H1 (cell line): ENCODE measurements at regions not wholly inside any gene's neighbourhood (a gene's known extent, or its start where the extent isn't known, plus 50 kb on each side); places are given as distances from the start of the nearest gene placed in this dataset.

Source experiments
- CTCF ChIA-PET: fragments of 300-600 bp; sonication (Branson Sonifier 250); formaldehyde crosslinking; loops from one replicate; lab custom pipeline; 2021; ENCODE audit not compliant: partially characterized antibody; lab: Charles Lee
- POLR2A ChIA-PET: fragments of 300-600 bp; sonication (Branson Sonifier 250); formaldehyde crosslinking; loops from one replicate; lab custom pipeline; 2021; ENCODE audit warnings: inconsistent platforms; ENCODE audit not compliant: partially characterized antibody; lab: Charles Lee
- DNase-seq, 2 experiments: peaks; one replicate each; pipeline versions ENCODE4 v3.0.0 to v3.0.0-alpha.2; 2010 to 2022; ENCODE audit warnings: low spot score in 2 of 2, low read depth in 1 of 2, mixed read lengths in 1 of 2
- FAIRE-seq: peaks from 2 replicates; lab custom pipeline; 2011; peaks lifted over from hg19 to GRCh38; lab: Jason Lieb, UNC
- H2AFZ ChIP-seq: 2 replicates; pipeline ENCODE4 v1.8.1; 2012; ENCODE audit warnings: low read length, inconsistent platforms
- H2AK5ac ChIP-seq: 2 replicates; pipeline ENCODE4 v1.6.1; 2013; ENCODE audit warnings: low read depth, low read length
- H2BK120ac ChIP-seq: replicated peaks from 2 replicates; pipeline ENCODE3; 2013; ENCODE audit warnings: low read depth, low read length, inconsistent platforms
- H2BK12ac ChIP-seq: 2 replicates; pipeline ENCODE4 v1.6.1; 2013; ENCODE audit warnings: low read depth, low read length
- H2BK15ac ChIP-seq: 2 replicates; pipeline ENCODE4 v1.6.1; 2013; ENCODE audit warnings: low read length
- H2BK20ac ChIP-seq: 2 replicates; pipeline ENCODE4 v1.6.1; 2013; ENCODE audit warnings: low read length
- H2BK5ac ChIP-seq: 2 replicates; pipeline ENCODE4 v1.6.1; 2013; ENCODE audit warnings: low read depth, low read length
- H3K14ac ChIP-seq: 2 replicates; pipeline ENCODE4 v1.6.1; 2013; ENCODE audit warnings: inconsistent platforms; ENCODE audit not compliant: insufficient read length
- H3K18ac ChIP-seq: 2 replicates; pipeline ENCODE4 v1.6.1; 2013; ENCODE audit warnings: low read length; ENCODE audit errors: extremely low read depth
- H3K23ac ChIP-seq: 2 replicates; pipeline ENCODE4 v1.6.1; 2013; ENCODE audit warnings: inconsistent platforms; ENCODE audit not compliant: insufficient read length
- H3K23me2 ChIP-seq: 2 replicates; pipeline ENCODE4 v1.6.1; 2013; ENCODE audit warnings: low read depth, low read length
- H3K27ac ChIP-seq: 2 replicates; pipeline ENCODE4 v1.6.1; 2011; ENCODE audit warnings: low read depth, low read length, inconsistent platforms
- H3K27me3 ChIP-seq, 4 experiments: replicated peaks in 1 of 4; 1 replicate in 1 of 4; 2 replicates in 3 of 4; pipeline versions ENCODE4 v1.6.1 to v1.8.1; 2011 to 2013; ENCODE audit warnings: low read length in 3 of 4, mild to moderate bottlenecking in 3 of 4, inconsistent platforms in 2 of 4, mixed read lengths in 2 of 4, moderate library complexity in 1 of 4; ENCODE audit not compliant: control insufficient read depth in 3 of 4, insufficient read depth in 3 of 4; ENCODE audit errors: extremely low read depth in 1 of 4
- H3K36me3 ChIP-seq, 4 experiments: 2 replicates each; pipeline versions ENCODE4 v1.6.1 to v1.8.1; 2011 to 2013; ENCODE audit warnings: mild to moderate bottlenecking in 4 of 4, low read length in 3 of 4, moderate library complexity in 2 of 4, control low read depth in 1 of 4, inconsistent platforms in 1 of 4; ENCODE audit not compliant: insufficient read depth in 4 of 4, control insufficient read depth in 2 of 4
- H3K4ac ChIP-seq: replicated peaks from 2 replicates; pipeline ENCODE3; 2013; ENCODE audit warnings: low read length, low read depth, mixed read lengths, inconsistent platforms; ENCODE audit not compliant: insufficient read length
- H3K4me1 ChIP-seq, 4 experiments: replicated peaks in 1 of 4; 1 replicate in 1 of 4; 2 replicates in 3 of 4; pipeline versions ENCODE4 v1.6.1 to v1.8.1; 2011 to 2013; ENCODE audit warnings: low read length in 3 of 4, inconsistent platforms in 2 of 4, mixed read lengths in 1 of 4; ENCODE audit not compliant: insufficient read depth in 4 of 4, control insufficient read depth in 3 of 4
- H3K4me2 ChIP-seq, 2 experiments: 2 replicates each; pipeline versions ENCODE4 v1.6.1 to v1.8.1; 2011 to 2013; ENCODE audit warnings: low read depth in 2 of 2, low read length in 2 of 2, control low read depth in 1 of 2, inconsistent platforms in 1 of 2, mild to moderate bottlenecking in 1 of 2; ENCODE audit not compliant: insufficient read depth in 1 of 2
- H3K4me3 ChIP-seq, 4 experiments: fragments of 200-600, 300-600 bp in 1 of 4; sonication (generic), shearing (Covaris generic), sonication (Bioruptor Twin) in 1 of 4; 2 replicates each; pipeline versions ENCODE4 v1.5.1 to v1.8.1; 2011 to 2016; ENCODE audit warnings: low read length in 4 of 4, low read depth in 3 of 4, control low read depth in 2 of 4, inconsistent platforms in 2 of 4, mild to moderate bottlenecking in 2 of 4, mixed read lengths in 1 of 4, moderate library complexity in 1 of 4; ENCODE audit not compliant: insufficient read depth in 2 of 4; ENCODE audit errors: extremely low read depth in 1 of 4
- H3K56ac ChIP-seq: replicated peaks from 2 replicates; pipeline ENCODE3; 2013; ENCODE audit warnings: low read depth, mild to moderate bottlenecking, mixed read lengths, low read length, inconsistent platforms; ENCODE audit not compliant: insufficient read length
- H3K79me1 ChIP-seq: 2 replicates; pipeline ENCODE4 v1.6.1; 2013; ENCODE audit warnings: low read depth, low read length, control low read depth
- H3K79me2 ChIP-seq, 2 experiments: 2 replicates each; pipeline versions ENCODE4 v1.6.1 to v1.8.1; 2012 to 2013; ENCODE audit warnings: low read length in 2 of 2, mild to moderate bottlenecking in 2 of 2, inconsistent platforms in 1 of 2; ENCODE audit not compliant: insufficient read depth in 2 of 2, control insufficient read depth in 1 of 2
- H3K9ac ChIP-seq, 4 experiments: replicated peaks in 1 of 4; 1 replicate in 1 of 4; 2 replicates in 3 of 4; pipeline versions ENCODE4 v1.6.1 to v1.8.1; 2011 to 2013; ENCODE audit warnings: low read depth in 3 of 4, low read length in 3 of 4, control low read depth in 2 of 4, mild to moderate bottlenecking in 2 of 4, moderate library complexity in 2 of 4, inconsistent platforms in 1 of 4; ENCODE audit errors: extremely low read depth in 1 of 4
- H3K9me3 ChIP-seq, 2 experiments: 2 replicates each; pipeline versions ENCODE4 v1.6.1 to v1.8.1; 2012 to 2013; ENCODE audit warnings: mild to moderate bottlenecking in 2 of 2, moderate library complexity in 2 of 2, control low read depth in 1 of 2, inconsistent platforms in 1 of 2, low read depth in 1 of 2, low read length in 1 of 2, mixed read lengths in 1 of 2; ENCODE audit not compliant: insufficient read depth in 2 of 2
- H4K20me1 ChIP-seq, 2 experiments: replicated peaks in 1 of 2; 2 replicates each; pipeline versions ENCODE3 to v1.8.1; 2011 to 2013; ENCODE audit warnings: inconsistent platforms in 2 of 2, low read length in 2 of 2, mild to moderate bottlenecking in 1 of 2; ENCODE audit not compliant: insufficient read depth in 2 of 2, control insufficient read depth in 1 of 2
- H4K5ac ChIP-seq: 2 replicates; pipeline ENCODE4 v1.6.1; 2013; ENCODE audit warnings: low read length, low read depth, mixed read lengths, inconsistent platforms; ENCODE audit not compliant: insufficient read length
- H4K8ac ChIP-seq: 2 replicates; pipeline ENCODE4 v1.8.0; 2013; ENCODE audit warnings: mild to moderate bottlenecking, moderate library complexity, low read length, inconsistent platforms; ENCODE audit not compliant: insufficient read depth; ENCODE audit errors: extremely low read depth
- H4K91ac ChIP-seq: replicated peaks from 2 replicates; pipeline ENCODE3; 2013; ENCODE audit warnings: low read length, mixed read lengths, inconsistent platforms; ENCODE audit not compliant: insufficient read length
- CBX5 ChIP-seq: fragments of 300-800, 300-1000 bp; sonication (generic); IDR thresholded peaks from 2 replicates; pipeline ENCODE4 v1.7.1; 2016; ENCODE audit warnings: antibody characterized with exemption, low read length, low read depth
- HDAC6 ChIP-seq: IDR thresholded peaks from one replicate; pipeline ENCODE4 v1.7.1; 2012; ENCODE audit warnings: low read depth, mild to moderate bottlenecking, inconsistent platforms, low read length, moderate library complexity
- JUN ChIP-seq: IDR thresholded peaks from 2 replicates; pipeline ENCODE4 v1.6.1; 2011; ENCODE audit warnings: low read depth, mild to moderate bottlenecking, improper control_type of control experiment, low read length
- RXRA ChIP-seq: IDR thresholded peaks from 2 replicates; pipeline ENCODE4 v1.6.1; 2011; ENCODE audit warnings: low read depth, mild to moderate bottlenecking, low read length, moderate library complexity; ENCODE audit not compliant: insufficient read depth
- TAF7 ChIP-seq: optimal IDR thresholded peaks from 2 replicates; pipeline ENCODE3; 2011; ENCODE audit warnings: low read depth, mild to moderate bottlenecking, inconsistent platforms, low read length, moderate library complexity, borderline replicate concordance
- TEAD4 ChIP-seq: IDR thresholded peaks from 2 replicates; pipeline ENCODE4 v1.6.1; 2012; ENCODE audit warnings: low read depth, low read length, inconsistent platforms, mixed read lengths
- WGBS, 2 experiments: shearing (Covaris generic) in 1 of 2; methylation state at CpG; one replicate each; pipeline versions ENCODE4 v1.1.6 to v1.1.7; 2013 to 2015; ENCODE audit warnings: low lambda C conversion rate in 2 of 2, mixed read lengths in 2 of 2, inconsistent platforms in 1 of 2, low coverage in 1 of 2, missing lambda C conversion rate in 1 of 2; ENCODE audit not compliant: insufficient replicate concordance in 2 of 2, insufficient coverage in 1 of 2, insufficient read length in 1 of 2; ENCODE audit errors: extremely low coverage in 1 of 2, missing lambda C conversion rate in 1 of 2; 5-methylcytosine and 5-hydroxymethylcytosine counted together
- TF ChIP-seq, protein P1 (sequence below): IDR thresholded peaks from 2 replicates; pipeline ENCODE4 v1.6.1; 2012; ENCODE audit warnings: inconsistent platforms

DNA sequence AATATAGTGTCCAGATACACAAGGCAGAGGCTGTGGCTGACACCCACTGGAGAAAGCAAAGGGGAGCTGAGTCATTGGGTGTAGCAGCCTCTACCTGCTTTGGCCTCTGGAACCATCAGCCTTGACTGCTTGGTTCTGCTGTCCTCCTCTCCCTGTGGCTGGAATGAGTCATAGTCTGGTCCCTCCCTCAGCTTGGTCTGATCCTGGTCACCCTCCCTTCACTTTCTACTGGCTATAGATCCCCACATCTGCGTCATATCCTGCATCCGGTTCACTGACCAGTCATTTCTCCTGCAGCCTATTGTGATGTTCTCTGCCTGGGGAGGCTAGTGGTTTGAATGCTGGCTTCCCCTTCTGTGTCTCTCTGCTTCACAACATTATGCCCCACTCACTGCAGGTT lies 372.8 kb upstream of the DAB1 start:
- no peak overlapping the region for H2AFZ ChIP-seq
- no peak overlapping the region for H4K5ac ChIP-seq
- H3K23me2 ChIP-seq = no peaks in the 10 kb centered on the region
- peak overlapping the region; percentile 65; the same call in 1 of the 2 replicates for H2BK15ac ChIP-seq
- no peak overlapping the region for H3K4ac ChIP-seq
- no peaks in the 10 kb centered on the region for H4K20me1 ChIP-seq
- no peaks in the 10 kb centered on the region for H3K27me3 ChIP-seq
- H4K91ac ChIP-seq = no peak overlapping the region
- H3K23ac ChIP-seq = no peak overlapping the region
- ChIA-PET POLR2A (no interaction called here), CTCF (no interaction called here)
- no peak overlapping the region for H3K27ac ChIP-seq
- no peaks in the 10 kb centered on the region for H3K79me1 ChIP-seq
- H2BK120ac ChIP-seq = no peak overlapping the region
- no peak overlapping the region for H3K56ac ChIP-seq
- no peak overlapping the region for H2AK5ac ChIP-seq
- no peak overlapping the region for H3K9ac ChIP-seq
- H2BK12ac ChIP-seq = peak overlapping the region; percentile 34; the same call in 1 of the 2 replicates
- no peak overlapping the region for H4K8ac ChIP-seq
- H3K4me1 ChIP-seq = peaks cover 0 to 2% (median 0%) of the 10 kb centered on the region in 4 experiments; a peak in 1 of 7 replicates
- H3K9me3 ChIP-seq = no peaks in the 10 kb centered on the region
- no peak overlapping the region for H2BK20ac ChIP-seq
- WGBS, 2 experiments = 88% methylated on average over 2 of the region's 2 CpGs; no CpG with 5 or more reads in 1 of the 2 experiments
- no peak for DNase-seq
- H3K14ac ChIP-seq = no peak overlapping the region
- H3K4me3 ChIP-seq = no peak overlapping the region
- H2BK5ac ChIP-seq = no peak overlapping the region
- no peak overlapping the region; a peak in 1 of 4 replicates for H3K4me2 ChIP-seq
- H3K79me2 ChIP-seq = no peaks in the 10 kb centered on the region
- no peak for TF ChIP-seq RXRA
- TF ChIP-seq JUN = no peak
- TF ChIP-seq, protein P1, sequence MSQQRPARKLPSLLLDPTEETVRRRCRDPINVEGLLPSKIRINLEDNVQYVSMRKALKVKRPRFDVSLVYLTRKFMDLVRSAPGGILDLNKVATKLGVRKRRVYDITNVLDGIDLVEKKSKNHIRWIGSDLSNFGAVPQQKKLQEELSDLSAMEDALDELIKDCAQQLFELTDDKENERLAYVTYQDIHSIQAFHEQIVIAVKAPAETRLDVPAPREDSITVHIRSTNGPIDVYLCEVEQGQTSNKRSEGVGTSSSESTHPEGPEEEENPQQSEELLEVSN = no peak
- no peak for TF ChIP-seq TEAD4
- no peak for TF ChIP-seq HDAC6
- no peak for TF ChIP-seq TAF7
- TF ChIP-seq CBX5 = no peak
- TF ChIP-seq, all 59 proteins: peak for 0
- H3K36me3 ChIP-seq = no peaks in the 10 kb centered on the region
- H3K18ac ChIP-seq = no peak overlapping the region
- FAIRE-seq = no peak
